BJ (cell line): ENCODE measurements at regions not wholly inside any gene's neighbourhood (a gene's known extent, or its start where the extent isn't known, plus 50 kb on each side); places are given as distances from the start of the nearest gene placed in this dataset.

Source experiments
- CTCF ChIA-PET: fragments of 350-600 bp; formaldehyde crosslinking; extraction: SDS; loops from one replicate; lab custom pipeline; 2021; ENCODE audit warnings: antibody characterized with exemption, inconsistent platforms; lab: Yijun Ruan, JAX
- POLR2A ChIA-PET: fragments of 300-600 bp; sonication (Branson Sonifier 250); formaldehyde crosslinking; extraction: SDS; loops from one replicate; lab custom pipeline; 2021; ENCODE audit warnings: antibody characterized with exemption; lab: Charles Lee
- DNase-seq: peaks from one replicate; pipeline ENCODE4 v3.0.0-alpha.2; 2011; ENCODE audit warnings: low read depth
- H3K27me3 ChIP-seq: 2 replicates; pipeline ENCODE4 v1.6.0; 2011; ENCODE audit warnings: low read length; ENCODE audit not compliant: control insufficient read depth, insufficient read depth
- H3K36me3 ChIP-seq: 2 replicates; pipeline ENCODE4 v1.5.1; 2011; ENCODE audit warnings: low read length; ENCODE audit not compliant: control insufficient read depth, insufficient read depth
- H3K4me3 ChIP-seq: 2 replicates; pipeline ENCODE4 v1.5.1; 2011; ENCODE audit warnings: low read depth, mild to moderate bottlenecking, control low read depth, low read length
- CTCF ChIP-seq: IDR thresholded peaks from 2 replicates; pipeline ENCODE4 v1.5.1; 2011; ENCODE audit warnings: low read depth, mild to moderate bottlenecking, control low read depth, inconsistent platforms, low read length, moderate library complexity; ENCODE audit not compliant: insufficient read depth

GRCh38 chr2:65658881-65659280 is 226.5 kb upstream of the SPRED2 start:
- Histone ChIP-seq H3K27me3 (peaks cover 3% of the 10 kb centered on the region), H3K36me3 (no peaks in the 10 kb centered on the region), H3K4me3 (no peak overlapping the region)
- ChIA-PET POLR2A (no interaction called here), CTCF (interaction anchor here (2.3 kb wide), 1 partner anchor 19 kb away, joined by 8 read pairs; no protein-coding TSS in a partner anchor)
- TF ChIP-seq CTCF = no peak
- DNase-seq = no peak

- Histone ChIP-seq H3K36me3 (no peaks in the 10 kb centered on the region), H3K27me3 (peaks cover 3% of the 10 kb centered on the region), H3K4me3 (no peak overlapping the region)
- POLR2A ChIA-PET = no interaction called here
- no peak for DNase-seq
- no peak for TF ChIP-seq CTCF
- CTCF ChIA-PET = interaction anchor here (2.3 kb wide), 1 partner anchor 18 kb away, joined by 8 read pairs; no protein-coding TSS in a partner anchor
These were observed 225.9 kb upstream of the SPRED2 start for GRCh38 chr2:65658266-65658665.

GRCh38 chr2:65656160-65656718 is 223.8 kb upstream of the SPRED2 start:
- Histone ChIP-seq H3K27me3 (peaks cover 3% of the 10 kb centered on the region), H3K4me3 (no peak overlapping the region), H3K36me3 (no peaks in the 10 kb centered on the region)
- no peak for DNase-seq
- CTCF ChIA-PET = interaction anchor here (1.1 kb wide), 2 partner anchors 10 to 15 kb away, joined by 3 to 4 read pairs; no protein-coding TSS in a partner anchor
- TF ChIP-seq CTCF = no peak
- POLR2A ChIA-PET = no interaction called here

- no peak for TF ChIP-seq CTCF
- CTCF ChIA-PET = interaction anchor here (1.1 kb wide), 1 partner anchor 14 kb away, joined by 4 read pairs; no protein-coding TSS in a partner anchor
- POLR2A ChIA-PET = no interaction called here
- H3K27me3 ChIP-seq = peaks cover 3% of the 10 kb centered on the region
- DNase-seq = no peak
- H3K36me3 ChIP-seq = no peaks in the 10 kb centered on the region
- H3K4me3 ChIP-seq = no peak overlapping the region
These were observed 222.6 kb upstream of the SPRED2 start for GRCh38 chr2:65655000-65655399.

- no peaks in the 10 kb centered on the region for H3K36me3 ChIP-seq
- POLR2A ChIA-PET = interaction anchor here (0.6 kb wide), 1 partner anchor 26 kb away, joined by 3 read pairs; no protein-coding TSS in a partner anchor
- no peak overlapping the region for H3K4me3 ChIP-seq
- peaks cover 3% of the 10 kb centered on the region for H3K27me3 ChIP-seq
- DNase-seq = no peak
- TF ChIP-seq CTCF = no peak
- CTCF ChIA-PET = no interaction called here
These were observed 222.1 kb upstream of the SPRED2 start for GRCh38 chr2:65654496-65654895.
